SK-N-DZ (cell line): ENCODE measurements at regions not wholly inside any gene's neighbourhood (a gene's known extent, or its start where the extent isn't known, plus 50 kb on each side); places are given as distances from the start of the nearest gene placed in this dataset.
A peak's percentile ranks its signal among the peaks of the same experiment; 100 is the strongest.

ENCODE experiments used
- DNase-seq: peaks from one replicate; pipeline ENCODE4 v3.0.0-alpha.2; 2015; ENCODE audit warnings: low spot score

GRCh38 chr9:29656641-29657406 is 2083.5 kb upstream of the C9orf72 start:
- DNase-seq: no peak

- no peak for DNase-seq
These were observed 2084.5 kb upstream of the C9orf72 start for GRCh38 chr9:29657821-29658220.

- no peak for DNase-seq
These were observed 2085.7 kb upstream of the C9orf72 start for GRCh38 chr9:29659014-29659413.

DNA sequence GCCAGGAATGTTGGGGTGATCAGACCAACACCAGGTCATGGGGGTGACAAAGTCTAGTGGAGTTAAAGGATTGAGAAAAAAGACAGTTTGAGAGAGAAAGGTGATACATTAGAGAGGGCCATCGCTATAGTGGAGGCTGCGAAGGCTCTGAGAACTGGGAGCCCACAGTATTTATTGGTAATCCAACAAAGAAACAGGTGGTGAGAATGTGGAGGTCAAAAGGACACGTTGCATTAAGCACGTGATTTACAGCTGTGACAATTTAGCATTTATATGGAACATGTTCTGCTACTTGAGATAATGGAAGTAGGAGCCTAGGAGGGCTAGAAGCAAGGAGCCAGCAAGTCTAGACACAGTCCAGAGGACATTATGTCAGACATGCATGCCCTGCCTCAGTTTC is 2086.5 kb upstream of the C9orf72 start:
- peak; percentile 42 for DNase-seq

DNA sequence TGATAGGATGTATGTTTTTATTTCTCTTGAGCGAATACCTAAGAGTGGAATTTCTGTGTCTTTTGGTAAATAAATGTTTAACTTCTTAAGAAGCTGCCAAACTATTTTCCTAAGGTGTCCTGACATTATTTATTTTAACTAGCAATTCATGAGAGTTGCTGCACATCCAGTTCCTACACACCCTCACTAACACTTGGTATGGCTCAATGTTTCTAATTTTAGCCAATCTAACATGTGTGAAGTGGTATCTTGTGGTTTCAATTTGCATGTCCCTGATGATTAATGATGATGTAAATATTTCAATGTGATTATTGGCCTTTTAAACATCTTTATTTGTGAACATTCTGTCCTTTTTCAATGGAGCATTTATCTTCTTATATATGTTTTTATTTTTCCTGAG is 2095.5 kb upstream of the C9orf72 start:
- no peak for DNase-seq

DNA sequence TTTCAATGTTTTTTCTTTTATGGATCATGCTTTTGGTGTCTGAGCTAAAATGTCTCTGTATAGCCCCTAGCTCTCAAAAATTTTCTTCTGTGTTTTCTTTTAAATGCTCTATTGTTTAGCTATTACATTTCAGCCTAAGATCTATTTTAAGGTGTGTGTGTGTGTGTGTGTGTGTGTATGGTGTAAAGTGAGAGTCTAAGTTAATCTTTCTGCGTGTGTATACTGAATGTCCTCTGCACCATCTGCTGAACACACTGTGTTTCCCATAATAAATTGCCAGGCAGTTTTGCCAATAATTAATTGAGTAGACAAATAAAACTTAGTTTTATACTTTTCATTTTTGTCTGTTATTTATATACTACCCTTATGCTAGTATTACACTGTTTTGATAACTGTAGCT is 2096.3 kb upstream of the C9orf72 start:
- no peak for DNase-seq

- DNase-seq: no peak
These were observed 2112.2 kb upstream of the C9orf72 start for GRCh38 chr9:29685531-29685930.

GRCh38 chr9:29691145-29691544 is 2117.9 kb upstream of the C9orf72 start:
- no peak for DNase-seq

DNA sequence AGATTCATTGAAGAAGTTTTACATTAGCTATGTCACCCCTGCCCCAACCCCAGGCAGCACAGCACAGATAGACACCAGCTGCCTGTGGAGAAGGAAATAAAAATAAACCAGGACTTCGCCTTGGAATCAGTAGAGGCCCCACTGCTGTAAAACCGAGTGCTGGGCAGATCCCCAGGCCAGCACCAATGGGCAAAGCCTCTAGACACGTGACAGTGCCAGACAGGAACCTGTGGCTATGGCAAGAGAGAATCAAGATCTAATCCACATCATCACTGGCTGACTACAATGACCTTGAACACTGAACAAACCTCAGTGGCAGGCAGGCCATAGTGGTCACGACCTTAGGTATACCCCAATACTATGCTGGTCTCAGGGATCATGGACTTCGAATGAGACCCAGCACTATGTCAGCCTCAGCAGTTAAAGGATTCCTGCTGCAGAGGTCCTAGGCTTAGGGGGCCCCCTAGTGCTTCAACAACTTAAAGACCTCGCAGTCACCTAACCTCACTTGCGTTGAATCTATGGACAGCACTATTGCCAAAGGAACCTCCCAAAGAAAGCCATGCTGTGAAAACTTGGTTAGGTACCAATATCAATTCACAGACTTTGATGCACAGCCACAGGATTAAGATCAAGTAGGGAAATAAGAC is 2118.6 kb upstream of the C9orf72 start:
- DNase-seq: peak; percentile 53

GRCh38 chr9:29697011-29697410 is 2123.7 kb upstream of the C9orf72 start:
- DNase-seq: no peak

DNA sequence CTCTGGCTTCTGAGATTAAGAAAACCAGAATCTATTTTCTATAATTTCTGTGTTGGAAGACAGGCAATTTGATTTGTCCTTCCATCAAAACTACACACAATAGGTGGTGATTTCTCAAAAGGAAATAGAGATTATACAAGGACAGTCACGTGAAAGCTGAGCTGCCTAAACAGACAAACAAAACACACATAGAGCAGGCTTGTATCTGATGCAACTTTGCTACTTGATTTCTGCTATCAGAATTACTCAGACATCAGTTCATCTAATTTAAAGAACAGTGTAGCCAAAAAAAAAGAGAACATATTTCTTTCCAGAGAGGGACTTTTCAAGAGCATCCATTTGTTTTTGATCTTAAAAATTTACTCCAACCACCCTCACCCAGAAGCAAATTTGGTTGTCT is 2128.3 kb upstream of the C9orf72 start:
- DNase-seq: no peak

GRCh38 chr9:29701971-29702370 is 2128.7 kb upstream of the C9orf72 start:
- no peak for DNase-seq

- no peak for DNase-seq
These were observed 2141.6 kb upstream of the C9orf72 start for GRCh38 chr9:29714860-29715259.

DNA sequence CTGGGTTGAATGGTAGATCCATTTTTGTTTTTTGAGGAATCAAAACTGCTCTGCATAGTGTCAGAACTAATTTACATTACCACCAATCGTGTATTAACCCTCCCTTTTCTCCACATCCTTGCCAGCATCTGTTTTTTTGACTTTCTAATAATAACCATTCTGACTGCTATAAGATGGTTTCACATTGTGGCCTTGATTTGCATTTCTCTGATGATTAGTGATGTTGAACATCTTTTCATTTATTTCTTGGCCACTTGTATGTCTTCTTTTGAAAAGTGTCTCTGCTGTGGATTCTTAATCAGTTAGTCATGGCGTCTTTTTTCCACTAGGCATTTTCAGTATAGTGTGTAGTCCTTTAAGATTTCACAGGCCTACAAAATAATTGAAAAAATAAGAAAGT is 2144.3 kb upstream of the C9orf72 start:
- no peak for DNase-seq

GRCh38 chr9:29730163-29730562 is 2156.9 kb upstream of the C9orf72 start:
- DNase-seq: no peak

DNA sequence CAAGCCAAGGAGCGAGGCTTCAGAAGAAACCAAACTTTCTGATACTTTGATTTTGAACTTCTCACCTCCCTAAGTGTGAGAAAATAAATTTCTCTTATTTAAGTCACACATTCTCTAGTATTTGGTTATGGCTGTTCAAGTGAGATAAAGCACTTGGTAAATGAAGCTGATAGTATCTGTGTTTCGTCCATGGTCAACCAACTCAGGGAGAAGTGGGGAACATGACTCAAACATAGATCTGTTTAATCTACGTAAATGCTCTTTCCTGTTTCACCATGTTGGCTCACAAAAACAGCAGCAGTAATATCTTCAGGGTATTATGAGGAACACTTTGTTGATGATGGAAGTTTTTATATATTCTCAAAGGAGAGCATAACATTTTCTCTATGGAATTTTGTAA is 2167.2 kb upstream of the C9orf72 start:
- DNase-seq: no peak

DNA sequence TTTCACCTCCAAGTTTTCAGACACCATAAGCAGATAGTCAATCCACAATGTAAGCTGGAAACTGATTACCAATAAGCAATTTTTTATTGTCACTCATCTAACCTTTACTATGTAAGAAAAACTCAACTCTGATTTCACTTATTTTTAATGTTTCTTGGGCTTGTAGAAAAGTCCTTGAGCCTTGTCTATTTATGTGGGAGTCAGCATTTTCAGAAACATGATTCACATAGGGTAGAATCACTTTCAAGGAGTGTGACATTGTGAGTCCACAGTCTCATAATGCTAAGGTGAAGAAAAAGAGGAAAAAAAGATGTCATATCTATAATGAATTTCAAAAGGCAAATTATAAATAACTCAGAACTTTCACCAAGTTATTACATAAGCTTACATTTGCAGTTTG is 2167.9 kb upstream of the C9orf72 start:
- no peak for DNase-seq

DNA sequence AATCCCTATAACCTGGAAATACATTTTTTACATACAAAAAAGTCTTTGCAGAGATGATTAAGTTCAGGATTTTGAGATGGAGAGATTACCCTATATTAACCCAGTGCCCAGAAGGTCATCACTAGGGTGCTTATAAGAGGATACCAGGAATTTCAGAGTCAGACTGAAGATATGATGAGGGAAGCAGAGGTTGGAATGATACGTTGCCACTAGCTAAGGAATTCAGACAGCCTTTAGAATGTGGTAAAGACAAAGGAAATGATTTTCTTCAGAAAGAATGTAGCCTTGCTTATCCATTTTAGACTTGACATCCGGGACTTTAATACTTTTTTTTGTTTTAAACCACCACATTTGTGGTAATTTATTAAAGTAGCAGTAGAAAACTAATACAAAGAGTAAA is 2176.8 kb upstream of the C9orf72 start:
- DNase-seq: no peak

DNA sequence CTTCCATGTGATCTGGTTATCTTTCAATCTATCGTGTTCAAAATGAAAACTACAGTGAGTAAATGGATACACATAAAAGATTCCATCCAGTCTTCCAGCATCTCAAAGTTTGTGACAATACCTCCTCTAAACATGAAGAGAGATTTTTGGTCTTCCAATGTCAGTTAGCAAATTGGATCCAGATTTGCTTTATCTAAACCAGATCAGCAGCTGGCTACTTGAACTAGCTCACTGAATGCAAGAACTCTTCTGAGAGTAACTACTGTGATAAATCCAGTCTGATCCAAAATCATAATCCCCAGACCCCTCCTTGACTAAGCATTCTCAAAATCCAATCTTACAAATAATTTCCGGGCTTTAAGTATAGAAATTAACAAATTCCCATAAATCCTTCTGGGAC is 2177.9 kb upstream of the C9orf72 start:
- peak; percentile 21 for DNase-seq

DNA sequence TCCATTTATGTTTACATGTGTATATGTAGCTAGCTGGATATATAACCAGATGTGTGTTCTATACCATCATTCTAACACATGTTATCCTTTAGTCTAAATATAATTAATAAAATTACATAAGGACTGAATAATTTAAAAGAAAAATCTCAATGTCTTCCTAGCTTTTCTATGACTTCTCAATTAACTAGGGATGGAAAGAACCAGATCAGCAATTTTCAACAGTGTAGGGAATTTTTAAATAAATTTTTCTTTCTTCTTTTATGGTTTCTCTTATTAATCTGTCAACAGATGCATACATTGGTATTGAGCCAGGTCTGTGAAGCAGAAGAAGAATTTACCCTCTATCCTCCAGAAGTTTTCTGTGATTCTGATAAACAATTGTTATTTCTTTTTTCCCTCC is 2180.4 kb upstream of the C9orf72 start:
- DNase-seq: no peak

DNA sequence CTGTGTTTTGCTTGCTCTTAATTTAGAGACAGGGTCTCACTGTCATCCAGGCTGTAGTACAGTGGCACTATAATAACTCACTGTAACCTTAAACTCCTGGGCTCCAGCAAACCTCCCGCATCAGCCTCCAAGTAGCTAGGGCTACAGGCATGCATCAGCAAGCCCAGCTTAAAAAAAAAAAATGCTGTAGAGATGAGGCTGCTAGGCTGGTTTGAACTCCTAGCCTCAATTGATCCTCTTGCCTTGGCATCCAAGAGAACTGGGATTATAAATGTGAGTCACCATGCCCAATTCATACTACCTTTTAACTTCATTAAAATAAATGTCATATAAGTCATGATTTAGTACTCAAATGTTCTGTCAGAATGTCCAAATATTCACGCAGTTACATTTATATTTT is 2195.7 kb upstream of the C9orf72 start:
- no peak for DNase-seq

GRCh38 chr9:29773676-29774075 is 2200.4 kb upstream of the C9orf72 start:
- DNase-seq: no peak

- no peak for DNase-seq
These were observed 2202.2 kb upstream of the C9orf72 start for GRCh38 chr9:29775491-29775890.
